ENCODE measurements at regions not wholly inside any gene's neighbourhood (a gene's known extent, or its start where the extent isn't known, plus 50 kb on each side); places are given as distances from the start of the nearest gene placed in this dataset.

DNA sequence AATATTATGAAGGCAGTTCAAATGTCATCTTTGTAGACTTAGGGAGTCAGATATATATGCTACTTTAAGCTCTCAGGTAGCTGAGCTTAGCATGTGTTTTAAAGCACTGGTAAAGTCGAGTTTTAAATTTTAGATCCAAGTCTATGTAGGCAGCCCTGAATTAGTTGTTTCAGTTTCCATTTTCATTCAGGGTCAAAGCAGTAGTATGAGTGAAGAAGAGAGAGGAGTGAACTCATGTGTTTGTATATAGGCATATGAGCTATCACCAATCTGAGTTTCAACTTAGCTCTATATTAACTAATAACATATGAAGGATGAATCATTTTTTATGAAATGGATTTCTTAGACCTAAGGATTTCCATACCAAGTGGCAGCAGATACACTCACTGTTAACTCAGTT is 1353.4 kb downstream of the FSTL5 start:
- no peak for TF ChIP-seq SREBF2 (IDR thresholded peaks at IDR 0.05)
- TF ChIP-seq, protein P1, sequence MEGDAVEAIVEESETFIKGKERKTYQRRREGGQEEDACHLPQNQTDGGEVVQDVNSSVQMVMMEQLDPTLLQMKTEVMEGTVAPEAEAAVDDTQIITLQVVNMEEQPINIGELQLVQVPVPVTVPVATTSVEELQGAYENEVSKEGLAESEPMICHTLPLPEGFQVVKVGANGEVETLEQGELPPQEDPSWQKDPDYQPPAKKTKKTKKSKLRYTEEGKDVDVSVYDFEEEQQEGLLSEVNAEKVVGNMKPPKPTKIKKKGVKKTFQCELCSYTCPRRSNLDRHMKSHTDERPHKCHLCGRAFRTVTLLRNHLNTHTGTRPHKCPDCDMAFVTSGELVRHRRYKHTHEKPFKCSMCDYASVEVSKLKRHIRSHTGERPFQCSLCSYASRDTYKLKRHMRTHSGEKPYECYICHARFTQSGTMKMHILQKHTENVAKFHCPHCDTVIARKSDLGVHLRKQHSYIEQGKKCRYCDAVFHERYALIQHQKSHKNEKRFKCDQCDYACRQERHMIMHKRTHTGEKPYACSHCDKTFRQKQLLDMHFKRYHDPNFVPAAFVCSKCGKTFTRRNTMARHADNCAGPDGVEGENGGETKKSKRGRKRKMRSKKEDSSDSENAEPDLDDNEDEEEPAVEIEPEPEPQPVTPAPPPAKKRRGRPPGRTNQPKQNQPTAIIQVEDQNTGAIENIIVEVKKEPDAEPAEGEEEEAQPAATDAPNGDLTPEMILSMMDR (IDR thresholded peaks at IDR 0.05) = no peak
- TF ChIP-seq HDAC2 (IDR thresholded peaks at IDR 0.05) = no peak
- TF ChIP-seq MAZ (IDR thresholded peaks at IDR 0.05; ENCODE audit: borderline replicate concordance, low read depth, low read length) = no peak
- TF ChIP-seq RCOR1 (IDR thresholded peaks at IDR 0.05; ENCODE audit: low read depth, low read length) = no peak
- no peak for TF ChIP-seq EP300 (IDR thresholded peaks at IDR 0.05)
- TF ChIP-seq, protein P2, sequence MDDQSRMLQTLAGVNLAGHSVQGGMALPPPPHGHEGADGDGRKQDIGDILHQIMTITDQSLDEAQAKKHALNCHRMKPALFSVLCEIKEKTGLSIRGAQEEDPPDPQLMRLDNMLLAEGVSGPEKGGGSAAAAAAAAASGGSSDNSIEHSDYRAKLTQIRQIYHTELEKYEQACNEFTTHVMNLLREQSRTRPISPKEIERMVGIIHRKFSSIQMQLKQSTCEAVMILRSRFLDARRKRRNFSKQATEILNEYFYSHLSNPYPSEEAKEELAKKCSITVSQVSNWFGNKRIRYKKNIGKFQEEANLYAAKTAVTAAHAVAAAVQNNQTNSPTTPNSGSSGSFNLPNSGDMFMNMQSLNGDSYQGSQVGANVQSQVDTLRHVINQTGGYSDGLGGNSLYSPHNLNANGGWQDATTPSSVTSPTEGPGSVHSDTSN (IDR thresholded peaks at IDR 0.05) = no peak
- TF ChIP-seq, protein P3, sequence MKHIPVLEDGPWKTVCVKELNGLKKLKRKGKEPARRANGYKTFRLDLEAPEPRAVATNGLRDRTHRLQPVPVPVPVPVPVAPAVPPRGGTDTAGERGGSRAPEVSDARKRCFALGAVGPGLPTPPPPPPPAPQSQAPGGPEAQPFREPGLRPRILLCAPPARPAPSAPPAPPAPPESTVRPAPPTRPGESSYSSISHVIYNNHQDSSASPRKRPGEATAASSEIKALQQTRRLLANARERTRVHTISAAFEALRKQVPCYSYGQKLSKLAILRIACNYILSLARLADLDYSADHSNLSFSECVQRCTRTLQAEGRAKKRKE (CRISPR knock-in tag; IDR thresholded peaks at IDR 0.05; ENCODE audit: low read depth) = no peak
- TF ChIP-seq, protein P4, sequence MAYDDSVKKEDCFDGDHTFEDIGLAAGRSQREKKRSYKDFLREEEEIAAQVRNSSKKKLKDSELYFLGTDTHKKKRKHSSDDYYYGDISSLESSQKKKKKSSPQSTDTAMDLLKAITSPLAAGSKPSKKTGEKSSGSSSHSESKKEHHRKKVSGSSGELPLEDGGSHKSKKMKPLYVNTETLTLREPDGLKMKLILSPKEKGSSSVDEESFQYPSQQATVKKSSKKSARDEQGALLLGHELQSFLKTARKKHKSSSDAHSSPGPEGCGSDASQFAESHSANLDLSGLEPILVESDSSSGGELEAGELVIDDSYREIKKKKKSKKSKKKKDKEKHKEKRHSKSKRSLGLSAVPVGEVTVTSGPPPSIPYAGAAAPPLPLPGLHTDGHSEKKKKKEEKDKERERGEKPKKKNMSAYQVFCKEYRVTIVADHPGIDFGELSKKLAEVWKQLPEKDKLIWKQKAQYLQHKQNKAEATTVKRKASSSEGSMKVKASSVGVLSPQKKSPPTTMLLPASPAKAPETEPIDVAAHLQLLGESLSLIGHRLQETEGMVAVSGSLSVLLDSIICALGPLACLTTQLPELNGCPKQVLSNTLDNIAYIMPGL (CRISPR knock-in tag; IDR thresholded peaks at IDR 0.05; ENCODE audit: borderline replicate concordance) = no peak
- TF ChIP-seq POLR2AphosphoS2 (conservative IDR thresholded peaks at IDR 0.05; ENCODE audit: low read length) = no peak
- no peak for TF ChIP-seq NPAS2 (CRISPR knock-in tag; IDR thresholded peaks at IDR 0.05; ENCODE audit: borderline replicate concordance)
- no peak for TF ChIP-seq POLR2A (IDR thresholded peaks at IDR 0.05; ENCODE audit: low read length)
- no peak for TF ChIP-seq RAD21 (conservative IDR thresholded peaks at IDR 0.05 in 1 of 2, IDR thresholded peaks at IDR 0.05 in 1 of 2)
